ENCODE measurements at regions not wholly inside any gene's neighbourhood (a gene's known extent, or its start where the extent isn't known, plus 50 kb on each side); places are given as distances from the start of the nearest gene placed in this dataset.
A peak's percentile ranks its signal among the peaks of the same experiment; 100 is the strongest.

DNA sequence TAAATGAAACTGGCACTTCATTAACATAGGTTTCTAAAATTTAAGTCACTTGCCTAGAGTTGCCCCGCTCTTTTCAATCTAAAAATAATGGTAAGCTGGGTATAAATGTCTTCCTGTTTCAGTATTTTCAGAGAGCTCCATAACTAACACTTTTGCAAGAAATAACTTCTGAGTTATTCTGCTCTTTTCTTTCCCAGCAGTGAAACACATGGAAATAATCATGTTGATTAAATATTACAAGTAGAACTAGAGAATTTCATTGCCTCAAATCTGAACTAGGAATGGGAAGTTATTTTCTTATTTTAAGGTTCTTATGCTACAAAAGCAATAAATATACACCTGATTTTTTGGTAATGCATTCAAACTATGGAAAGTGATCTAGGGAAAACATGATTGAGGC is 257.4 kb downstream of the IKZF2 start:
- Histone ChIP-seq H3K4me3 (no peak overlapping the region), H3K9me3 (no peaks in the 10 kb centered on the region), H3K36me3 (no peaks in the 10 kb centered on the region), H3K4me1 (no peaks in the 10 kb centered on the region), H3K27ac (no peak overlapping the region), H3K27me3 (no peaks in the 10 kb centered on the region)
- 86 to 91% (median 89%) methylated on average over 1 of the region's 1 CpG for WGBS, 4 donors
- intact Hi-C loops (cut with DNase I), result loop anchor here in 8 of 10 donors (5.0 to 10.0 kb wide), 3 partner anchors 117 to 209 kb away; no protein-coding TSS in a partner anchor
- ATAC-seq, result no peak
- no peak for DNase-seq
- TF ChIP-seq POLR2A (IDR thresholded peaks at IDR 0.05) (no peak), CTCF (IDR thresholded peaks at IDR 0.05) (no peak)

DNA sequence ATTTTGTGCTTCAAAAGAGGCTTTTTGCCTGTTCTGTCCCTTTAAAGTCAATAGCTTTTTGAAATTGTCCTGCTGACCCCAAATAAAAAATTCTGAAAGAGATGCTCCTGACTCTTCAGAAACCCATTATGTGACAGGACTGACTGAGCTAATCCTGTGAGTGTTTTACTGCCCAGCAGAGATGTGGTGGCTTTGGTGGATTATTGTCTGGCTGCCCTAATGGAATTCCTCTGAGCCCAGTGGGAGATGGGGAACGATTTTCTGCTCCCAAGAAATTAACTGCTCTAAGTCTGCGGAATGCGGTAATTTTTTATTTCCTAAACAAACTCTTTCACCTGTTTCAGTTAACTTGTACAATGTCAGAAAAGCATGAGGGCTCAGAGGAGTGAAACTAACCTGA is 258.2 kb downstream of the IKZF2 start:
- TF ChIP-seq POLR2A (IDR thresholded peaks at IDR 0.05), result no peak
- TF ChIP-seq CTCF (IDR thresholded peaks at IDR 0.05), result no peak
- Histone ChIP-seq H3K36me3 (no peaks in the 10 kb centered on the region), H3K4me1 (no peaks in the 10 kb centered on the region), H3K27me3 (no peaks in the 10 kb centered on the region), H3K9me3 (no peaks in the 10 kb centered on the region), H3K4me3 (no peak overlapping the region), H3K27ac (no peak overlapping the region)
- WGBS, 4 donors, result 72 to 80% (median 77%) methylated on average over 3 of the region's 3 CpGs
- intact Hi-C loops (cut with DNase I), result loop anchor here in 8 of 10 donors (2.0 to 10.0 kb wide), 4 partner anchors 116 to 208 kb away; no protein-coding TSS in a partner anchor
- ATAC-seq (no peak), DNase-seq (no peak)

DNA sequence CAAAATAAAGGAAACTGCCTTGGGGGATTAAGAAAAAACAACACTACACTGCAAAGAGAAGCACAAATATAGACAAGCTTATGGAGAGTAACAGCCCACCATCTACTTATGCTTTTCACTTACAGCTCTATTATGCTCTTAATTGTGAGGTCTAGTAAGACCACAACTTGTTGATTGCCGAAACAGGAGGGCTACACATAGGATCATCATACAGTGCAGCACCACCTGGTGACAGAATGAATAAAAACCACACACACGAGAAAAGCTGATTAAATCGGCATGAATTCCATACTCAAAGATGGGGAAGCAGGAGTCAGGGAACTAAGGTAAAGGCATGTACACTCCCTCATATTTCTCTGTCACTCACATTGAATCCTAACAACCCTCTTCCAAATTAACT is 259.2 kb downstream of the IKZF2 start:
- Histone ChIP-seq H3K36me3 (no peaks in the 10 kb centered on the region), H3K4me3 (no peak overlapping the region), H3K4me1 (no peaks in the 10 kb centered on the region), H3K9me3 (no peaks in the 10 kb centered on the region), H3K27me3 (no peaks in the 10 kb centered on the region), H3K27ac (no peak overlapping the region)
- intact Hi-C loops (cut with DNase I), result loop anchor here in 8 of 10 donors (1.0 to 10.0 kb wide), 5 partner anchors 115 to 207 kb away; no protein-coding TSS in a partner anchor
- TF ChIP-seq CTCF (IDR thresholded peaks at IDR 0.05) (peak in 7 of 12 donors; percentile 9 to 49 (median 40)), POLR2A (IDR thresholded peaks at IDR 0.05) (no peak)
- DNase-seq (no peak), ATAC-seq (peak in 1 of 4 donors; percentile 29)
- WGBS, 4 donors, result 33 to 52% (median 39%) methylated on average over 3 of the region's 3 CpGs

GRCh38 chr2:212891580-212891979 is 259.8 kb downstream of the IKZF2 start:
- Histone ChIP-seq H3K9me3 (peaks cover 0 to 2% (median 0%) of the 10 kb centered on the region in 12 donors), H3K36me3 (no peaks in the 10 kb centered on the region), H3K4me3 (no peak overlapping the region), H3K27me3 (no peaks in the 10 kb centered on the region), H3K4me1 (no peaks in the 10 kb centered on the region), H3K27ac (no peak overlapping the region)
- no peak for TF ChIP-seq CTCF (IDR thresholded peaks at IDR 0.05)
- no peak for TF ChIP-seq POLR2A (IDR thresholded peaks at IDR 0.05)
- WGBS, 4 donors, result 65 to 82% (median 74%) methylated on average over 2 of the region's 2 CpGs
- intact Hi-C loops (cut with DNase I), result loop anchor here in 8 of 10 donors (5.0 to 10.0 kb wide), 3 partner anchors 114 to 207 kb away; no protein-coding TSS in a partner anchor
- no peak for DNase-seq
- ATAC-seq, result no peak
